ENCODE measurements at regions not wholly inside any gene's neighbourhood (a gene's known extent, or its start where the extent isn't known, plus 50 kb on each side); places are given as distances from the start of the nearest gene placed in this dataset.
"Not testable (repeated sequence)": the region's sequence is repeated elsewhere in the genome, so short reads cannot be mapped to it uniquely, and the experiment has no call there.

DNA sequence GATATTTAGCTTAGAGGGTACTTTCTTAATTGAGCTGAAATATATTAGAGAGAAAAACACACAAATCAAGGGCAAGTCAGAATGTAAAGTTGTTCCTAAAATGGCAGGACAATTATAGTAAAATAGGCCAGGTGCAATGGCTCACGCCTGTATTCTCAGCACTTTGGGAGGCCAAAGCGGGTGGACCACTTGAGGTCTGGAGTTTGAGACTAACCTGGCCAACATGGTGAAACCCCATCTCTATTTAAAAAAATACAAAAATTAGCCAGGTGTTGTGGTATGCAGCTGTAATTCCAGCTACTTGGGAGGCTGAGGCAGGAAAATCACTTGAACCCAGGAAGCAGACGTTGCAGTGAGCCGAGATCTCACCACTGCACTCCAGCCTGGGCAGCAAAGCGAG lies 142.9 kb downstream of the GOLGA6L6 start:
- TF ChIP-seq, protein P1, sequence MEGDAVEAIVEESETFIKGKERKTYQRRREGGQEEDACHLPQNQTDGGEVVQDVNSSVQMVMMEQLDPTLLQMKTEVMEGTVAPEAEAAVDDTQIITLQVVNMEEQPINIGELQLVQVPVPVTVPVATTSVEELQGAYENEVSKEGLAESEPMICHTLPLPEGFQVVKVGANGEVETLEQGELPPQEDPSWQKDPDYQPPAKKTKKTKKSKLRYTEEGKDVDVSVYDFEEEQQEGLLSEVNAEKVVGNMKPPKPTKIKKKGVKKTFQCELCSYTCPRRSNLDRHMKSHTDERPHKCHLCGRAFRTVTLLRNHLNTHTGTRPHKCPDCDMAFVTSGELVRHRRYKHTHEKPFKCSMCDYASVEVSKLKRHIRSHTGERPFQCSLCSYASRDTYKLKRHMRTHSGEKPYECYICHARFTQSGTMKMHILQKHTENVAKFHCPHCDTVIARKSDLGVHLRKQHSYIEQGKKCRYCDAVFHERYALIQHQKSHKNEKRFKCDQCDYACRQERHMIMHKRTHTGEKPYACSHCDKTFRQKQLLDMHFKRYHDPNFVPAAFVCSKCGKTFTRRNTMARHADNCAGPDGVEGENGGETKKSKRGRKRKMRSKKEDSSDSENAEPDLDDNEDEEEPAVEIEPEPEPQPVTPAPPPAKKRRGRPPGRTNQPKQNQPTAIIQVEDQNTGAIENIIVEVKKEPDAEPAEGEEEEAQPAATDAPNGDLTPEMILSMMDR (IDR thresholded peaks at IDR 0.05), result not testable (repeated sequence)
- TF ChIP-seq, protein P2, sequence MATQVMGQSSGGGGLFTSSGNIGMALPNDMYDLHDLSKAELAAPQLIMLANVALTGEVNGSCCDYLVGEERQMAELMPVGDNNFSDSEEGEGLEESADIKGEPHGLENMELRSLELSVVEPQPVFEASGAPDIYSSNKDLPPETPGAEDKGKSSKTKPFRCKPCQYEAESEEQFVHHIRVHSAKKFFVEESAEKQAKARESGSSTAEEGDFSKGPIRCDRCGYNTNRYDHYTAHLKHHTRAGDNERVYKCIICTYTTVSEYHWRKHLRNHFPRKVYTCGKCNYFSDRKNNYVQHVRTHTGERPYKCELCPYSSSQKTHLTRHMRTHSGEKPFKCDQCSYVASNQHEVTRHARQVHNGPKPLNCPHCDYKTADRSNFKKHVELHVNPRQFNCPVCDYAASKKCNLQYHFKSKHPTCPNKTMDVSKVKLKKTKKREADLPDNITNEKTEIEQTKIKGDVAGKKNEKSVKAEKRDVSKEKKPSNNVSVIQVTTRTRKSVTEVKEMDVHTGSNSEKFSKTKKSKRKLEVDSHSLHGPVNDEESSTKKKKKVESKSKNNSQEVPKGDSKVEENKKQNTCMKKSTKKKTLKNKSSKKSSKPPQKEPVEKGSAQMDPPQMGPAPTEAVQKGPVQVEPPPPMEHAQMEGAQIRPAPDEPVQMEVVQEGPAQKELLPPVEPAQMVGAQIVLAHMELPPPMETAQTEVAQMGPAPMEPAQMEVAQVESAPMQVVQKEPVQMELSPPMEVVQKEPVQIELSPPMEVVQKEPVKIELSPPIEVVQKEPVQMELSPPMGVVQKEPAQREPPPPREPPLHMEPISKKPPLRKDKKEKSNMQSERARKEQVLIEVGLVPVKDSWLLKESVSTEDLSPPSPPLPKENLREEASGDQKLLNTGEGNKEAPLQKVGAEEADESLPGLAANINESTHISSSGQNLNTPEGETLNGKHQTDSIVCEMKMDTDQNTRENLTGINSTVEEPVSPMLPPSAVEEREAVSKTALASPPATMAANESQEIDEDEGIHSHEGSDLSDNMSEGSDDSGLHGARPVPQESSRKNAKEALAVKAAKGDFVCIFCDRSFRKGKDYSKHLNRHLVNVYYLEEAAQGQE (IDR thresholded peaks at IDR 0.05; ENCODE audit: insufficient read depth in 1 of 2, low read depth in 2 of 2, low read length in 1 of 2), result not testable (repeated sequence)
- TF ChIP-seq POLR2AphosphoS5 (IDR thresholded peaks at IDR 0.05; ENCODE audit: low read depth, low read length), result not testable (repeated sequence)

All from Panc1 (cell line).